ENCODE measurements at regions not wholly inside any gene's neighbourhood (a gene's known extent, or its start where the extent isn't known, plus 50 kb on each side); places are given as distances from the start of the nearest gene placed in this dataset.
"Not testable (repeated sequence)": the region's sequence is repeated elsewhere in the genome, so short reads cannot be mapped to it uniquely, and the experiment has no call there.

- FAIRE-seq; H3K36me3 ChIP-seq (ENCODE audit: control insufficient read depth in 3 of 3, insufficient read depth in 2 of 3, low read depth in 1 of 3, low read length in 3 of 3); H3K27ac ChIP-seq (ENCODE audit: low read depth in 1 of 3, low read length in 2 of 3); H3K9me3 ChIP-seq (ENCODE audit: control insufficient read depth in 2 of 2, insufficient read depth in 1 of 2, low read depth in 1 of 2, low read length in 1 of 2); H3K27me3 ChIP-seq (ENCODE audit: control insufficient read depth in 3 of 3, insufficient read depth in 3 of 3, low read length in 3 of 3); H3K4me1 ChIP-seq (ENCODE audit: control insufficient read depth in 3 of 3, insufficient read depth in 2 of 3, low read depth in 1 of 3, low read length in 2 of 3); DNase-seq; H3K4me3 ChIP-seq (ENCODE audit: low read depth in 1 of 3, low read length in 3 of 3): not testable (repeated sequence)
- WGBS, 3 donors: 30 to 73% (median 31%) methylated on average over 5 of the region's 5 CpGs
Observed at GRCh38 chr7:69432276-69432675, 166.0 kb upstream of the AUTS2 start.

GRCh38 chr7:69433081-69433480, 165.2 kb upstream of the AUTS2 start:
- Histone ChIP-seq H3K4me3 (ENCODE audit: low read depth in 1 of 3, low read length in 3 of 3) (no peak overlapping the region), H3K27me3 (ENCODE audit: control insufficient read depth in 3 of 3, insufficient read depth in 3 of 3, low read length in 3 of 3) (no peaks in the 10 kb centered on the region), H3K27ac (ENCODE audit: low read depth in 1 of 3, low read length in 2 of 3) (no peak overlapping the region), H3K4me1 (ENCODE audit: control insufficient read depth in 3 of 3, insufficient read depth in 2 of 3, low read depth in 1 of 3, low read length in 2 of 3) (peaks cover 0 to 9% (median 3%) of the 10 kb centered on the region in 3 donors), H3K36me3 (ENCODE audit: control insufficient read depth in 3 of 3, insufficient read depth in 2 of 3, low read depth in 1 of 3, low read length in 3 of 3) (no peaks in the 10 kb centered on the region), H3K9me3 (ENCODE audit: control insufficient read depth in 2 of 2, insufficient read depth in 1 of 2, low read depth in 1 of 2, low read length in 1 of 2) (no peaks in the 10 kb centered on the region)
- FAIRE-seq (no peak), DNase-seq (no peak)
- WGBS, 3 donors: 70 to 83% (median 79%) methylated on average over 1 of the region's 1 CpG

GRCh38 chr7:69434398-69434815, 163.9 kb upstream of the AUTS2 start:
- Histone ChIP-seq H3K4me1 (ENCODE audit: control insufficient read depth in 3 of 3, insufficient read depth in 2 of 3, low read depth in 1 of 3, low read length in 2 of 3) (peaks cover 0 to 9% (median 3%) of the 10 kb centered on the region in 3 donors), H3K27me3 (ENCODE audit: control insufficient read depth in 3 of 3, insufficient read depth in 3 of 3, low read length in 3 of 3) (no peaks in the 10 kb centered on the region), H3K36me3 (ENCODE audit: control insufficient read depth in 3 of 3, insufficient read depth in 2 of 3, low read depth in 1 of 3, low read length in 3 of 3) (no peaks in the 10 kb centered on the region), H3K9me3 (ENCODE audit: control insufficient read depth in 2 of 2, insufficient read depth in 1 of 2, low read depth in 1 of 2, low read length in 1 of 2) (no peaks in the 10 kb centered on the region), H3K27ac (ENCODE audit: low read depth in 1 of 3, low read length in 2 of 3) (no peak overlapping the region), H3K4me3 (ENCODE audit: low read depth in 1 of 3, low read length in 3 of 3) (no peak overlapping the region)
- 62 to 86% (median 72%) methylated on average over 5 of the region's 5 CpGs for WGBS, 3 donors
- FAIRE-seq (no peak), DNase-seq (no peak)

GRCh38 chr7:69435711-69436110, 162.6 kb upstream of the AUTS2 start:
- no peaks in the 10 kb centered on the region for H3K9me3 ChIP-seq (ENCODE audit: control insufficient read depth in 2 of 2, insufficient read depth in 1 of 2, low read depth in 1 of 2, low read length in 1 of 2)
- H3K27ac ChIP-seq (ENCODE audit: low read depth in 1 of 3, low read length in 2 of 3): peak overlapping the region in 1 of 3 donors; percentile 34
- DNase-seq (peak; percentile 47 to 69), FAIRE-seq (no peak)
- H3K27me3 ChIP-seq (ENCODE audit: control insufficient read depth in 3 of 3, insufficient read depth in 3 of 3, low read length in 3 of 3): no peaks in the 10 kb centered on the region
- peaks cover 0 to 9% (median 3%) of the 10 kb centered on the region in 3 donors for H3K4me1 ChIP-seq (ENCODE audit: control insufficient read depth in 3 of 3, insufficient read depth in 2 of 3, low read depth in 1 of 3, low read length in 2 of 3)
- WGBS, 3 donors: 17 to 76% (median 42%) methylated on average over 5 of the region's 5 CpGs
- no peaks in the 10 kb centered on the region for H3K36me3 ChIP-seq (ENCODE audit: control insufficient read depth in 3 of 3, insufficient read depth in 2 of 3, low read depth in 1 of 3, low read length in 3 of 3)
- H3K4me3 ChIP-seq (ENCODE audit: low read depth in 1 of 3, low read length in 3 of 3): no peak overlapping the region

- H3K27ac ChIP-seq (ENCODE audit: low read depth in 1 of 3, low read length in 2 of 3): no peak overlapping the region
- H3K4me3 ChIP-seq (ENCODE audit: low read depth in 1 of 3, low read length in 3 of 3): no peak overlapping the region
- no peaks in the 10 kb centered on the region for H3K27me3 ChIP-seq (ENCODE audit: control insufficient read depth in 3 of 3, insufficient read depth in 3 of 3, low read length in 3 of 3)
- H3K9me3 ChIP-seq (ENCODE audit: control insufficient read depth in 2 of 2, insufficient read depth in 1 of 2, low read depth in 1 of 2, low read length in 1 of 2): no peaks in the 10 kb centered on the region
- FAIRE-seq: no peak
- H3K4me1 ChIP-seq (ENCODE audit: control insufficient read depth in 3 of 3, insufficient read depth in 2 of 3, low read depth in 1 of 3, low read length in 2 of 3): peaks cover 0 to 9% (median 3%) of the 10 kb centered on the region in 3 donors
- no peaks in the 10 kb centered on the region for H3K36me3 ChIP-seq (ENCODE audit: control insufficient read depth in 3 of 3, insufficient read depth in 2 of 3, low read depth in 1 of 3, low read length in 3 of 3)
- no peak for DNase-seq
- 53 to 88% (median 58%) methylated on average over 1 of the region's 1 CpG for WGBS, 3 donors
Observed at GRCh38 chr7:69436946-69437345, 161.3 kb upstream of the AUTS2 start.

- Histone ChIP-seq H3K9me3 (ENCODE audit: control insufficient read depth in 2 of 2, insufficient read depth in 1 of 2, low read depth in 1 of 2, low read length in 1 of 2) (no peaks in the 10 kb centered on the region), H3K4me1 (ENCODE audit: control insufficient read depth in 3 of 3, insufficient read depth in 2 of 3, low read depth in 1 of 3, low read length in 2 of 3) (peaks cover 0 to 9% (median 3%) of the 10 kb centered on the region in 3 donors), H3K27ac (ENCODE audit: low read depth in 1 of 3, low read length in 2 of 3) (no peak overlapping the region), H3K36me3 (ENCODE audit: control insufficient read depth in 3 of 3, insufficient read depth in 2 of 3, low read depth in 1 of 3, low read length in 3 of 3) (no peaks in the 10 kb centered on the region), H3K27me3 (ENCODE audit: control insufficient read depth in 3 of 3, insufficient read depth in 3 of 3, low read length in 3 of 3) (no peaks in the 10 kb centered on the region), H3K4me3 (ENCODE audit: low read depth in 1 of 3, low read length in 3 of 3) (no peak overlapping the region)
- DNase-seq (no peak), FAIRE-seq (no peak)
- WGBS, 3 donors: 83 to 88% (median 86%) methylated on average over 16 of the region's 16 CpGs
Observed at GRCh38 chr7:69438584-69439412, 159.5 kb upstream of the AUTS2 start.

GRCh38 chr7:69439636-69440325, 158.5 kb upstream of the AUTS2 start:
- Histone ChIP-seq H3K4me1 (ENCODE audit: control insufficient read depth in 3 of 3, insufficient read depth in 2 of 3, low read depth in 1 of 3, low read length in 2 of 3) (peaks cover 0 to 9% (median 3%) of the 10 kb centered on the region in 3 donors), H3K27ac (ENCODE audit: low read depth in 1 of 3, low read length in 2 of 3) (no peak overlapping the region), H3K36me3 (ENCODE audit: control insufficient read depth in 3 of 3, insufficient read depth in 2 of 3, low read depth in 1 of 3, low read length in 3 of 3) (no peaks in the 10 kb centered on the region), H3K27me3 (ENCODE audit: control insufficient read depth in 3 of 3, insufficient read depth in 3 of 3, low read length in 3 of 3) (no peaks in the 10 kb centered on the region), H3K4me3 (ENCODE audit: low read depth in 1 of 3, low read length in 3 of 3) (no peak overlapping the region), H3K9me3 (ENCODE audit: control insufficient read depth in 2 of 2, insufficient read depth in 1 of 2, low read depth in 1 of 2, low read length in 1 of 2) (no peaks in the 10 kb centered on the region)
- FAIRE-seq (no peak), DNase-seq (no peak)
- 78 to 95% (median 87%) methylated on average over 1 of the region's 1 CpG for WGBS, 3 donors

GRCh38 chr7:69440976-69441375, 157.3 kb upstream of the AUTS2 start:
- no peaks in the 10 kb centered on the region for H3K9me3 ChIP-seq (ENCODE audit: control insufficient read depth in 2 of 2, insufficient read depth in 1 of 2, low read depth in 1 of 2, low read length in 1 of 2)
- DNase-seq (peak in 1 of 2 donors; percentile 54), FAIRE-seq (no peak)
- H3K4me1 ChIP-seq (ENCODE audit: control insufficient read depth in 3 of 3, insufficient read depth in 2 of 3, low read depth in 1 of 3, low read length in 2 of 3): peaks cover 0 to 5% (median 3%) of the 10 kb centered on the region in 3 donors
- H3K27ac ChIP-seq (ENCODE audit: low read depth in 1 of 3, low read length in 2 of 3): no peak overlapping the region
- WGBS, 3 donors: 22 to 58% (median 25%) methylated on average over 2 of the region's 2 CpGs
- H3K4me3 ChIP-seq (ENCODE audit: low read depth in 1 of 3, low read length in 3 of 3): no peak overlapping the region
- H3K27me3 ChIP-seq (ENCODE audit: control insufficient read depth in 3 of 3, insufficient read depth in 3 of 3, low read length in 3 of 3): no peaks in the 10 kb centered on the region
- H3K36me3 ChIP-seq (ENCODE audit: control insufficient read depth in 3 of 3, insufficient read depth in 2 of 3, low read depth in 1 of 3, low read length in 3 of 3): no peaks in the 10 kb centered on the region

Data from small intestine (tissue), 7 donors.